Panc1 (cell line): ENCODE measurements at regions not wholly inside any gene's neighbourhood (a gene's known extent, or its start where the extent isn't known, plus 50 kb on each side); places are given as distances from the start of the nearest gene placed in this dataset.

Experiments
- CTCF ChIP-seq: fragments of 450-650 bp; IDR thresholded peaks from 2 replicates; pipeline ENCODE4 v1.5.1; 2017; ENCODE audit warnings: mild to moderate bottlenecking
- POLR2AphosphoS5 ChIP-seq: IDR thresholded peaks from 2 replicates; pipeline ENCODE4 v1.6.1; 2012; ENCODE audit warnings: mild to moderate bottlenecking, low read depth, low read length, moderate library complexity
- REST ChIP-seq, 2 experiments: IDR thresholded peaks; 2 replicates each; pipeline ENCODE4 v1.6.1; 2011 to 2012; ENCODE audit warnings: low read depth in 2 of 2, control low read depth in 1 of 2, low read length in 1 of 2, mild to moderate bottlenecking in 1 of 2, moderate library complexity in 1 of 2; ENCODE audit not compliant: insufficient read depth in 1 of 2
- SIN3A ChIP-seq: IDR thresholded peaks from 2 replicates; pipeline ENCODE4 v1.6.1; 2012; ENCODE audit warnings: low read depth, mild to moderate bottlenecking, low read length, moderate library complexity, borderline replicate concordance; ENCODE audit not compliant: insufficient read depth
- TCF7L2 ChIP-seq: IDR thresholded peaks from 2 replicates; pipeline ENCODE4 v1.6.1; 2011; ENCODE audit warnings: mild to moderate bottlenecking, low read depth, low read length, inconsistent platforms

GRCh38 chr5:114984796-114985195, 184.9 kb downstream of the TRIM36 start:
- TF ChIP-seq CTCF (no peak), POLR2AphosphoS5 (no peak), REST (IDR thresholded peaks at IDR 0.05; ENCODE audit: insufficient read depth in 1 of 2, low read depth in 2 of 2, low read length in 1 of 2) (no peak), SIN3A (no peak), TCF7L2 (no peak)
